22Rv1 (cell line): ENCODE measurements at regions not wholly inside any gene's neighbourhood (a gene's known extent, or its start where the extent isn't known, plus 50 kb on each side); places are given as distances from the start of the nearest gene placed in this dataset.

ENCODE experiments used
- H3K27ac ChIP-seq: fragments of 450-650 bp; 2 replicates; pipeline ENCODE4 v1.5.1; 2017
- CTCF ChIP-seq: fragments of 450-650 bp; IDR thresholded peaks from 2 replicates; pipeline ENCODE4 v1.5.1; 2017; ENCODE audit warnings: mild to moderate bottlenecking
- ZFX ChIP-seq: fragments of 450-650 bp; IDR thresholded peaks from 2 replicates; pipeline ENCODE4 v1.6.1; 2017; ENCODE audit warnings: antibody characterized with exemption, borderline replicate concordance

- no peak overlapping the region for H3K27ac ChIP-seq
- TF ChIP-seq CTCF = peak; percentile 34
- TF ChIP-seq ZFX = no peak
Observed at GRCh38 chr5:61623401-61624069, 291.5 kb downstream of the ZSWIM6 start.

- TF ChIP-seq CTCF (no peak), ZFX (no peak)
- H3K27ac ChIP-seq = no peak overlapping the region
Observed at GRCh38 chr5:61624553-61625136, 292.6 kb downstream of the ZSWIM6 start.

GRCh38 chr5:61625137-61625561 lies 293.1 kb downstream of the ZSWIM6 start:
- H3K27ac ChIP-seq = no peak overlapping the region

GRCh38 chr5:61625681-61626621 lies 293.9 kb downstream of the ZSWIM6 start:
- TF ChIP-seq ZFX = no peak
- no peak for TF ChIP-seq CTCF
- no peak overlapping the region for H3K27ac ChIP-seq

More at GRCh38 chr5:61625137-61625561, 293.1 kb downstream of the ZSWIM6 start:
- TF ChIP-seq CTCF = no peak
- no peak for TF ChIP-seq ZFX

GRCh38 chr5:61626639-61627282 lies 294.7 kb downstream of the ZSWIM6 start:
- H3K27ac ChIP-seq = no peak overlapping the region
- TF ChIP-seq CTCF (no peak), ZFX (no peak)

GRCh38 chr5:61627531-61627930 lies 295.5 kb downstream of the ZSWIM6 start:
- H3K27ac ChIP-seq = no peak overlapping the region
- TF ChIP-seq ZFX = no peak
- no peak for TF ChIP-seq CTCF
